HG02870 (cell line): ENCODE measurements at regions not wholly inside any gene's neighbourhood (a gene's known extent, or its start where the extent isn't known, plus 50 kb on each side); places are given as distances from the start of the nearest gene placed in this dataset.

Experiments
- ATAC-seq: cut with Tn5 transposase; IDR thresholded peaks from one replicate; pipeline ENCODE4 v1.9.1; 2021; ENCODE audit warnings: mild to moderate bottlenecking, moderate library complexity; ENCODE audit not compliant: unreplicated experiment

DNA sequence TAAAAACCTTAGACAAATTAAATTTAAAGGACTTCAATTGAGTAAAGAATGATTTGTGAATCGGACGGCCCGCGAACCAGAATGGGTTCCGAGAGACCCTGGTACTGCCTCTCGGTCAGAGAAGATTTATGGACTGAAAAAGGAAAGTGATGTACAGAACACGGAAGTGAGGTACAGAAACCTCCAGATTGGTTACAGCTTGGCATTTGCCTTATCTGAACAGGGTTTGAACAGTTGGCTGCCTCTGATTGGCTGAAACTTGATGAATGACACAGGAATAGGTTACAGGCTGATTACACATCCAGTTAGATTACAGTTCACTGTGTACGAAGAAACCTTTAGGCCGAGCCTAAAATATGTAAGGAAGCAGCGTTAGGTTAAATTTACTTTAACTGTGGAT lies 156.5 kb upstream of the EGFLAM start:
- no peak for ATAC-seq

DNA sequence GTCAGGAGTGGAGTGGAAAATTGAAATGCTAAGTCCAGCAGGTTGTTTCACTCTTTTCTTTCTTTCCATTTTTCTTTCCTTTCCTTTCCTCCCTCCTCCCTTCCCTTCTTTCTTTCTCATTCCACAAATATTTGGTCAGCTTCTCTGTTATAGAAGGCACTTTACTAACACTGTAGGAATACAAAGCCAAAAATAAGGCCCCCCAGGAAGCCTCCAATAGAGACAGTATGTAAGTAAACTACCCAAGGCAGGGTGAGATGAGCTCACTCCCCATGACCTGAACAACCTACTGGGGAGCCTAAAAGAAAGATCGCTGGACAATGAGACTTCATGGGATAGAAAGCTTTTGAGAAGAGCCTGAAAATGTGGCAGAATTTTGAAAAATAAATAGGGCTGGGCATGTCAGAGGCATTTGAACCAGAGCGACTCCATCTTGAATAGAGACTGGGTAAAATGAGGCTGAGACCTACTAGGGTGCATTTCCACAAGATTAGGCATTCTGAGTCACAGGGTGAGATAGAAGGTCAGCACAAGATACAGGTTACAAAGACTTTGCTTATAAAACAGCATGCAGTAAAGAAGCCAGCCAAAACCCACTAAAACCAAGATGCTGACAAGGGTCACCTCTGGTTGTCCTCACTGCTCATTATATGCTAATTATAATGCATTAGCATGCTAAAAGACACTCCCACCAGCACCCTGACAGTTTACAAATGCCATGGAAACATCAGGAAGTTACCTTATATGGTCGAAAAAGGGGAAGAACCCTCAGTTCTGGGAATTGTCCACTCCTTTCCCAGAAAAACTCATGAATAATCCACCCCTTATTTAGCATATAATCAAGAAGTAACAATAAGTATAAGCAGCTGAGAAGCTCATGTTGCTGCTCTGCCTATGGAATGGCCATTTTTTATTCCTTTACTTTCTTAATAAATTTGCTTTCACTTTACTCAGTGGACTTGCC lies 158.9 kb upstream of the EGFLAM start:
- no peak for ATAC-seq

DNA sequence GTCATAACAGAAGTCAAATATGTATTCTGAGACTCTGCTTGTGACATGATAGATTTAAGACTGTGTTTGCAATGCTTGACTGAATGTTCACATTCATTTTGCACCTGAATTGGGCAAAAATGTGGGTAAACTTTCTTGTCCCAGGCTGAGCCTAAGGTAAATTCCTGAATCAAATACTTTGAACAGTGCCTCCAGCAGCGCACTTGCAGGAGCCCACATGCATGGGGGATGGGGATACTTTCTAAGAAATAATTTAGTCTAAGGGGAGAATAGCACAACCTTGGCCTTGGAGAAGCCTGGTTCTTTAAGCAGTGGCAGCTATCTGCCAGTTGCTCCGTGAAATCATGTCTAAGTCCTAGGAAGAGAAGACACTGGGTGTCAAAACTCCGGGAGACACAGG lies 163.5 kb upstream of the EGFLAM start:
- no peak for ATAC-seq

DNA sequence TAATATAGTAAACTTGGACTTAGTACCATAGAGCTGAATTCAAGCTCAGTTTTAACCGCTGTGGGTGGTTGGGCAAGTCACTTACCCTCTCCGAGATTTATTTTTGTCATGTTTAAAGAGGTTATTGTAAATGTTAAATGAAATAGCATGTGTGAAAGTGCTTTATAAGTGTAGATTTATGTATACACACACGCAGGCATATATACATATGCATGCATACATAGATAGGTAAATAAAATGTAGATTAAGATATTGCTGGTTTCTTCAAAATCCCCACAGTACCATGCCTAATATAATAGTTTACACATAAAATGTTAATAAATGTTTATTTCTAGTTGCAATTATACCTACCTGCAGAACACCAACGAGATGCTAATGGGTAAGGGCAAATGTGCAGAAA lies 164.5 kb upstream of the EGFLAM start:
- ATAC-seq = no peak

DNA sequence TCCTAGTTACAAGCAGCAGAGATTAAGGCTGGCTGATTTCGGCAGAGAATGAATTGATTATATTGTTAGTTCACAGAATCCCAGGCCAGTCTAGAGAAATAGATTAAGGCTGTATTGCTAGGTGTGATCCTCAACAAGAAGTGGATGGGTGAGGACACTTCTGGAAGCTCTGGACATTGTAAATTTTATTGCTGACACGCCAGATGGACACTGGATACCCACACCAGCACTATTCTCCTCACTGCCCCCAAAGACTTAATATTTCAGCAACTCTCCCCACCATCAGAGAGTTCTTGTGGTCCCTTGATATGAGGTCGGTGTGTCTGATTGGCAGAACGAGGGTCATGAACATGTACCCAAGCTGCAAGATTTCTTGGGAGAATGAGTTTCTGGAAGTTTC lies 171.6 kb upstream of the EGFLAM start:
- no peak for ATAC-seq

DNA sequence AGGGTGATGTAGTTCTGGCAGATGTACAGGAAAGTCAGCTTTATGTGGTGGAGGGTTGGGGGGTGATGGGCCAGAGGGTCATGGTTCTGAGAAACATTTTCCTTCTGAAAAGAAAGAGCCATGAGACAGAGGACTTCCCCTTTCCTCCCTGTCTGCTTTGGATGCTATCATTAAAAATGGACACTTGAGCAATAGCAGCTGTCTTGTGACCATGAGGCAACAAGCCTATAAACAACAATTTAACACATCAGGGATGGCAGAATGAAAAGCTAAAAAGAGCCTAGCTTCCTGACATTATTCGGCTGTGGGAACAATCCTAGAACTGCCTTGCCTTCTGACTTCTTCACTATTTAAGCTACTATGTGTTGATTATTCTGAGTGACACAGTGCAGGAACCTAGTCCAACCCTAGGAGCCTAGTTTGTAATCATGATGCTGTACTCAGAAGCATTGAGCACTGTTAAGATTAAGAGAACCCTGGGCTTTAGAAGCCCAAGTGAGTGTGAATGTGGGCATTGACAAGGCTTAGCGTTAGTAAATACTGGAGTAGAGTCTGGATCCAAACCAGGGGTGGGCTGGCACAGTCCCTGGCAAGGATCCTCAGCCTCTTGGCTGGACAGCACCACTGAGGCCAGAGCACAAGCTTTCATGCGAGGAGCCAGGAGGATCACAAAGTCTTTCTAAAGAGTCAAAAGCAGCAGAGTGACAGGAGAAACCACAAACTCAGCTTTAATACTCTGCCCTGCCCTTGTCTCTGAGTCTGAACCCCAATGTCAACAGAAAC lies 178.5 kb upstream of the EGFLAM start:
- ATAC-seq = no peak

DNA sequence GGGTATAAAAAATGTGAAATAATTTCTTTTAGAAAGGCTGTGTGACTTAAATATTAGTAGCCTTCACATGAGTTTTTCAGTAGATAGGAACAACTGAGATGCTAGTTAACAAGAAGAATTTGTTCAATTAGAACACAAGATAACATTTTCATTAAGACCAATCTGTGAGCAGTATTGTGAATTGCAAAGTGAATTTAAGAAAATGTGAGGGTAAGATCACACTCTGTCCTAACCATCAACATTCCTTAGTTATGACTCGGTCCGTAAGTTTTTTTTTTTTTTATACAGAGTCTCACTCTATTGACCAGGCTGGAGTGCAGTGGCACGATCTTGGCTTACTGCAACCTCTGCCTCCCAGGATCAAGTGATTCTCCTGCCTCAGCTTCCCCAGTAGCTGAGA lies 180.2 kb upstream of the EGFLAM start:
- no peak for ATAC-seq

DNA sequence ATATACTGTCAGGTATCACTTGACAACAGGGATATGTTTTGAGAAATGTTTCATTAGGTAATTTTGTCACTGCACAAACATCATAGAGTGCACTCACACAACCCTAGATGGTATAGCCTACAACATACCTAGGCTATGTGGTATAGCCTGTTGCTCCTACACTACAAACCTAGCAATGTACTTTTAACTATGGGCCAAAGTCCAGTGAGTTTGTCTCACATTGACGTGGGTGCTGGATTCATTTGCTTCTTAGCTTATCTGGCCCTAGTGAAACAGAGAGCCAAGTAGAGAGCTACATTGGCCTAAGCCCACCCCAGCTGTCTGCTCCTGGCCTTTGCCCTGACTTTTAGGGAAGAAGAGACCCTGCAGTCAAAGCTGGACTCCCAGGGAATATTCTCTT lies 180.7 kb upstream of the EGFLAM start:
- no peak for ATAC-seq

DNA sequence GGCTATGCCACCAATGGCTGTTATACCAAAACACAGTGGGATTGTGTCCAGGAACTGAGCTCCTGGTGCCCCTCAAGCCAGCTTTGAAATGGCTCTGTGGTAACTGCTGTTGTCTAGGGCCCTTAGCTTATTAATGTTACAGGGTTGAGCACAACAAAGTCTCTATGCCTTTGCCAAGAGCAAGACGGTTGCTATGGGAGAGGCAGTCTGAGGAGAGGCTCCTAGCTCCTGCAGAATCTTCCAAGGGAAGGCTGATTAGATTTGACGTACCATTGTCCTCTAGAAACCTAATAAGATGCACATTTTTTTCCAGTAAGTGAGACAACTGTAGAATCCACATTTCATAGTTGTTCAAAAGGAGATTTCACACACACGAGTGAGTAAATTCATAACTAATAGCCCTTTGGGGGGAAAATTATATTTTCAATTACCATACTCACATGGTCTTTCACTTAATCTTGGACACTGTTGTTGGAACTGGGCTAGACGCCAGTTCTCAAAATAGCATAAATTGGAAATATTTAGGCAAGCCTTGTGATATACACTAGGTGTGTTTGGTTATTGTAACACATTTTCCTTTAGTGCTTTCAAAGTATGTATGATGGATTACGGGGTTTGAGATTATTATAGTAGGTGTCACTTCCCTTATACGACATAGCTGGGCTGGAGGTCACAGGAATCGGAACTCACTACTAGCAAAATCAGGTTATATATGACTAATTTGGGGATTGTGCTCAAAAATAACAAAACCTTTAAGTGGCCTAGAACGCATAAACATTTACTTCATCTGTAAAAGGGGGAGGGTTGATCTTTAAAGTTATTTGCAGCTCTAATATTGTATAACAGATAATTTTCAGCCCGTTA lies 186.3 kb upstream of the EGFLAM start:
- peak; percentile 84 for ATAC-seq

DNA sequence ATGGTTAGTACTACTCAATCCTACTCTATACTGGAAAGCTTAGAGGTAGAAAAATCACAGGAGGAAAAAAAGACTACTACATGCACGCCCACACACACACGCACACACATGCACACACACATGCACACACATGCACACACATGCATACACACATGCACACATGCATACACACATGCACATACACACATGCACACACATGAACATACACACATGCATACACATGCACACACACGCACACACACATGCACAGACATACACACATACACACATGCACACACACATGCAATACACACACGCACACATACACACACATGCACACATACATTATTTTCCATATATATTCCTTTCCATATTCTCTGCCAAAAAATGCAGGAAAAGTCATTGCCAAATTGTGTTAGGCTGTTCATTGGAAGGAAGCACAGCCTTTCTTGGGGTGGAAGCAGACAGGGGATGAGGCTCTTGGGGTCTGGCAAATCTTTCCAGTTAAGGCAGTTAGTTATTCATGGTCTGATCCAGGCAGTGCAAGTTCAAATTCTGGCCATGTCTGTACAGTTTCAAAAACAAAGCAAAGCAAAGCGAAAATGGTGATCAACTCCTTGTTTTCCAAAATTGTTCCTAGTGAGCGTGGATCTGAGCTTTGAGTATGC lies 187.9 kb upstream of the EGFLAM start:
- ATAC-seq = no peak

DNA sequence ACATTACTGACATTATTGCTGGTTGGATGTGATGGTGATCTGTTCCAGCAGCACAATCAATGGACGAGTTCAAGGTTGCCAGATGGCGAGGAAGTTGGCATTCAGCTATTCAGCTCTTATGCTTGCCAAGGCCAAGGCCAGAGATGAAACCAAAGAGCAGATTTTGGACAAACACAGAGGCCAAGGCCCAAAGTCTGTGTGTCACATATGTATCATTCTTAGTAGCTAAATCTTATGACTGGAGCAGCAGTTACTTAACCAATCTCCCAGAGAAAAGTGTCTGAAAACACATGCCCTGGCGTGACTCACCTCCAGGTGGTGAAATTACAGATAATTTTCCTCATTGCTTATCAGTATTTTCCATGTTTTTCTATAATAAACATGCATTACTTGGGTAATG lies 189.0 kb upstream of the EGFLAM start:
- no peak for ATAC-seq

DNA sequence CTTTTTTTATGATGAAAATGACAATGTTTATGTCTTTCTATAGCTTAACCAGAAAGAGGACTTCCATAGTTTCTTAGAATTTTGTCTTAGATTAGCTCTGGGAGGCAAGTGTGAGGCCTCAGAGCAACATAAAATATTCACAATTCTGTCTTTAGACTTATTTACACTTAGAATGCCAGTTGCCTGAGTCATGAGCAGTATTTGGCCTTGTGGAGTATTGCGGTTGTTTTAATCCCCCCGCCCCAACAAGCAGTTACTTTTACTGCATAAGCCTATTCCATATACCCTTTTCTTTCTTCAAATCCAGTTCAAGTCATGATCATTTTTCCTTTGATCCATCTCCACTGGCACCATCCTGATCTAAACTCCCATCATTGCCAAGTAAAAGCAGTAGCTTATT lies 198.0 kb upstream of the EGFLAM start:
- ATAC-seq = no peak

DNA sequence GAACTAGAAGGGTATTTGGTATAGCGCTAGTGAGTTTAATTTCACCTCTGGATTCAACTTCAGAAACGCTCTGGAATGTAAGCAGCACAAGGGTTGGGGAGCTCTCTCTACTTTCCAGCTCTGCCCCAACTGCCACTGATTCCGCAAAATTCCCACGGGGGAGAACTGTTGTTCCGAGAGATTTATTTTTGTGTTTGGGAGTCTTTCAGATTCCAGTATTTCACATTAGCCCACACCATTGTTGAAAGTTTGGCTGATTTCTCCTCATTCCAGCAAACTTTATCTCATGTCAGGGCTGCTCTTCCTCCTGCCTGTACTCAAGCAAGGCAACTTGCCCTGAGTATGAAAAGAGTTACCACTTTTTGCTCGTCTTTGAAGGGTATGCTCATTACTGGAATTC lies 198.5 kb upstream of the EGFLAM start:
- ATAC-seq = no peak

DNA sequence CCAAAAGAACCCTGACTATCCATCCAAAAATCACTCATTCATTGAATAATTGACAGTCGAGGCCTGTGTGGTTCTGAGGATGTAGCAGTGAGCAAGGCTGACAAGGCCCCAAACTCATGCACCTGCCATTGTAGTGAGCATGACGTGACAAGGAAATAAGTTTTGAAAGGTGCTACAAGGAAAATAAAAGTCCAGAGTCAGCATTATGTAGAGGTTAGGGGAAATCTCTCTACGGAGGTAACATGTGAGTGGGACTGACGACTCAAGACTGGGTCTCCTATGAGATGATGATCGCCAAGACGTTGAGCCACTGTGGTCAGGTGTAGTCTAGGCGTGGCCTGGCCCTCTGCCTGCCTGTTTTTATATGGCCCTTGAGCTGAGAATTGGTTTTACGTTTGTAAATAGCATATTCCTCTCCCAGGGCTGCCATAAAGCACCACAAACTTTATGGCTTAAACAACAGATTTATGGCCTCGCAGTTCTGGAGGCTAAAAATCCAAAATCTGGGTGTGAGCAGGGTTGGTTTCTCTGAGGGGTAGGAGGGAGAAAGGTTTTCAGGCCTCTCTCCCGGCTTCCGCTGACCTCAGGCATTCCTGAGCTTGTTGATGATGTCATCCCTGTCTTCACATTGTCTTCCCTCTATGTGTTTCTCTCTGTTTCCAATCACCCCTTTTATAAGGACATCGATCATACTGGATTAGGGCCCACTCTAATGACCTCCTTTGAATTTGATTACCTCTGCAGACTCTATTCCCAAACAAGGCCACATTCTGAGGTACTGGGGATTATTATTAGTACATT lies 206.4 kb upstream of the EGFLAM start:
- ATAC-seq = no peak

DNA sequence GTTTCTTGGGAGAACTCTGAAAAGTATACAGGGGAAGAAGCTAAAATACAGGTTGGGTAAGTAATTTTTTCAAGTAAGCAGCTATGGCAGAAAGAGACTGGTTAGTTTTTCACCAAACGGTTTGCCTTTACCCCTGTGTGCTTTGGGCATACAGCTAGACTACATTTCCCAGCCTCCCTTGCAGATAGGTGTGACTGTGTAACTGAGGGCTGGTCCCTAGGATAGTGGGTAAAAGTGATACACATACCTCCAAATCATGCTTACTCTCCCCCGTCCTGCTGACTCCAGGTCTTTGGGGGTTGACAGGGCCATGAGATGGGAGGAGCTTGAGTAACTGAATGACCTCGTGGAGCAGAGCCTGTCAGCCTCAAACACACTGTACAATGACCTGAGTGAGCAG lies 208.6 kb upstream of the GDNF start:
- ATAC-seq = no peak

DNA sequence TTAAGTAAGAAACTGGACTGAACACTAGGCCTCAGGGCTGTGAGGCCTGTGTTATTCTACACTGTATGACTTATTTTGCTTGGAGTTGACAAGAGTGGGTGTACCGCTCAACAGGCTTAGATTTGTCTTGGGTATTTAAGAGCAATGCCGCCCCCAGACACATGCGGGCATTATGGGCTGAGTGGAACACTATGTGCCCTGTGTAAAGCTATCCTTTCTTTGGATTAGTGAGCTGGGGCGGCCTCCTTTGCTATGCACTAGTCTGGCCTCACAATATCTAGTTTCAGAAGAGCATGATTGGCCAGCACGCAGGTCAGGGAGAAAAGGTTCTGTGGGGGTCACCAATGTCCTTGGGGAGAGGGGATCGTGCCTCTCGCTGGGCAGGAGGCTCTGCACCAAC lies 206.3 kb upstream of the GDNF start:
- ATAC-seq = no peak

DNA sequence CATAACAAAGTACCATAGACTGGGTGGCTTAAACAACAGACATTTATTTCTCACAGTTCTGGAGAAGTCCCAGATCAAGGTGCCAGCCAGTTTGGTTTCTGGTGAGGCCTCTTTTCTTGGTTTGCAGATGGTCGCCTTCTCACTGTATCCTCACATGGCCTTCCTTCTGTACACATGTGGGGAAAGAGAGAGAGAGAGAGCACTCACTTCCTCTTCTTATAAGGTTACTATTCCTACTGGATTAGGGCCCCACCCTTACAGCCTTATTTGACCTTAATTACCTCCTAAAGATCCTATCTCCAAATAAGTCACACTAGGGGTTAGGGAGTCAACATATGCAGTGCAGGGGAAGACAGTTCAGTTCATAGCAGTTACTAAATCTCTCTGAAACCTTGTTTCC lies 205.6 kb upstream of the GDNF start:
- ATAC-seq = no peak

DNA sequence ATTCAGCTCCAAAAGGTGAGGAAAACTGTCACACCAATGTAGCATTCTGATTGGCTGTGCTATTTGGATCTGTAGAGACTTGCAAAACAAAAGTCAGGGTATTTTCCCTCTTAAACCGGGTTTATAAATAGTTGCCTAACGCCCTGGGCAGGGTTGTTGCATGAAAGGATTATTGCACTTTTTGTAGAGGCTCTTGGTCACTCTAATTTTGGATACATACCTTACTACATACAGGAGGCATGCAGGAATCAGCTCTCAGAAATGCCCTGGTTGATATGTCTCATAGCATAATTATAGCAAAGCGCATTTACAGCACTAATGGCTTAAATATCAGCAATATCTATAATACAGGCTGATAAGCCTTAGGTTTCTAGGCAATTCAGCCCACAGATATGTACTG lies 200.0 kb upstream of the GDNF start:
- no peak for ATAC-seq

DNA sequence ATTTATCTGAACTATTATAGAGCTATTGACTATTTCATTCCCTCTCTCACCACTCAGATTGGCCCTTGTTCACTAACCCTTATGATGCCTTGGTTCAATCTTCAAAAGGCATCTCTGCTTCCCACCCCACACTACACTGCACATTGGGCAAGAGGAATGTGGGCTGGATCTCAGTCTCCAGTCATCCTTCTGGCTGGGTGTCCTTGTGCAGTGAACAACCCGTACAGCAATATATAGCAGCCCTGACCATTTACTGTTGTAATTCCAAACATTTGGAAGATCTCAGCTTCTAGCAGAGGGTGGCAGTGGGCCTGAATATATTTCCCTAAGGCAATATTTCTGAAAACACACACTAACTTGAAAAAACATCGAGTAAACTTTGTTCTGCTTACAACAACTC lies 199.2 kb upstream of the GDNF start:
- ATAC-seq = no peak

DNA sequence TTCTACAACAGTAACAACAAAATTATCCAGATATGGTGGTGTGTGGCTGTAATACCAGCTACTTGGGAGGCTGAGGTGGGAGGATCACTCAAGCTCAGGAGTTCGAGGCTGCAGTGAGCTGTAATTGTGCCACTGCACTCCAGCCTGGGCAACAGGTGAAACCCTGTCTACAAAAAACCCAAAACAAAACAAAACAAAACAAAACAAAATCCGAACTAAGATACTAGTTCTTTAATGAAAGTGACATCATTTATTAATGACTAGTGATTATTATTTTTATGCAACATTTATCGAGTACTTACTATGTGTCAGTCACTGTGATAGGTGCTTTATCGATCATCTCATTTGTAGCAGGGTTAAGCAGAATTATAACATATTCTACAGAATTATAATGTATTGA lies 196.9 kb upstream of the GDNF start:
- ATAC-seq = no peak
